HEK293T (cell line): ENCODE measurements at regions not wholly inside any gene's neighbourhood (a gene's known extent, or its start where the extent isn't known, plus 50 kb on each side); places are given as distances from the start of the nearest gene placed in this dataset.

Experiments
- ARNT ChIP-seq: fragments of 450-650 bp; IDR thresholded peaks from 2 replicates; pipeline ENCODE4 v1.6.1; 2017; ENCODE audit warnings: mild to moderate bottlenecking
- BHLHE40 ChIP-seq: fragments of 450-650 bp; IDR thresholded peaks from 2 replicates; pipeline ENCODE4 v1.6.1; 2016; ENCODE audit warnings: mild to moderate bottlenecking, moderate library complexity, borderline replicate concordance
- ELF4 ChIP-seq: fragments of 450-650 bp; IDR thresholded peaks from 2 replicates; pipeline ENCODE4 v1.6.1; 2017; ENCODE audit warnings: antibody characterized with exemption
- FOXK2 ChIP-seq: fragments of 450-650 bp; IDR thresholded peaks from 2 replicates; pipeline ENCODE4 v1.6.1; 2016; ENCODE audit warnings: mild to moderate bottlenecking
- FOXM1 ChIP-seq: fragments of 450-650 bp; IDR thresholded peaks from 2 replicates; pipeline ENCODE4 v1.6.1; 2017; ENCODE audit warnings: mild to moderate bottlenecking, borderline replicate concordance
- HDGF ChIP-seq: fragments of 450-650 bp; IDR thresholded peaks from 2 replicates; pipeline ENCODE4 v1.6.1; 2017; ENCODE audit warnings: antibody characterized with exemption, borderline replicate concordance
- L3MBTL2 ChIP-seq: fragments of 450-650 bp; conservative IDR thresholded peaks from 2 replicates; pipeline ENCODE4 v1.6.1; 2016; ENCODE audit warnings: mild to moderate bottlenecking
- LEF1 ChIP-seq: fragments of 450-650 bp; IDR thresholded peaks from 2 replicates; pipeline ENCODE4 v1.6.1; 2017; ENCODE audit warnings: mild to moderate bottlenecking, borderline replicate concordance
- NFRKB ChIP-seq: fragments of 450-650 bp; IDR thresholded peaks from 2 replicates; pipeline ENCODE4 v1.6.1; 2016; ENCODE audit warnings: mild to moderate bottlenecking, moderate library complexity
- SP1 ChIP-seq: fragments of 450-650 bp; IDR thresholded peaks from 2 replicates; pipeline ENCODE4 v1.6.1; 2017
- SUZ12 ChIP-seq: fragments of 450-650 bp; IDR thresholded peaks from 2 replicates; pipeline ENCODE4 v1.6.1; 2016; ENCODE audit warnings: mild to moderate bottlenecking
- TARDBP ChIP-seq: fragments of 450-650 bp; IDR thresholded peaks from 2 replicates; pipeline ENCODE4 v1.6.1; 2016
- ZNF384 ChIP-seq: fragments of 450-650 bp; IDR thresholded peaks from 2 replicates; pipeline ENCODE4 v1.6.1; 2016
- TF ChIP-seq, protein P1 (sequence below): fragments of 450-650 bp; IDR thresholded peaks from 2 replicates; pipeline ENCODE4 v1.6.1; 2016

DNA sequence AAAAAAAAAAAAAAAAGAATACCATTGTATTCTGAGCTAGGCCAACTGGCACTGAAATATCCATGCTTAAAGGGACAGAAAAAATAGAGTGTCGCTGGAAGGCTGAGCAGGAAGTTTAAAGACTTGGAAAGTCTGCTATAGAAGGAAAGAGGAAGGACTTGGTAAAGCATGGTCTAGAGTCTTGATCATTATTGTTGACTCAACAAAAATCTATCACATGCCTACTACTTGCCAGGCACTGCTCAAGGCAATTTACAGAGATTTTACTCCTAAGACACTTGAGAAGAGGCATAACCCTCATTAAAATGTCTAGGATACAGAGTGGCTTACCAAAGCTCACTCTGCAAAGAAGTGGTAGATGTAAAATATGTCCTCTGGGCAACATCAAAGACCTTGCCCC, 324.0 kb upstream of the DAB1 start:
- no peak for TF ChIP-seq LEF1
- TF ChIP-seq SUZ12, result no peak
- TF ChIP-seq HDGF, result no peak
- no peak for TF ChIP-seq ZNF384
- TF ChIP-seq, protein P1, sequence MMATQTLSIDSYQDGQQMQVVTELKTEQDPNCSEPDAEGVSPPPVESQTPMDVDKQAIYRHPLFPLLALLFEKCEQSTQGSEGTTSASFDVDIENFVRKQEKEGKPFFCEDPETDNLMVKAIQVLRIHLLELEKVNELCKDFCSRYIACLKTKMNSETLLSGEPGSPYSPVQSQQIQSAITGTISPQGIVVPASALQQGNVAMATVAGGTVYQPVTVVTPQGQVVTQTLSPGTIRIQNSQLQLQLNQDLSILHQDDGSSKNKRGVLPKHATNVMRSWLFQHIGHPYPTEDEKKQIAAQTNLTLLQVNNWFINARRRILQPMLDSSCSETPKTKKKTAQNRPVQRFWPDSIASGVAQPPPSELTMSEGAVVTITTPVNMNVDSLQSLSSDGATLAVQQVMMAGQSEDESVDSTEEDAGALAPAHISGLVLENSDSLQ, result no peak
- TF ChIP-seq BHLHE40, result no peak
- no peak for TF ChIP-seq TARDBP
- no peak for TF ChIP-seq ARNT
- no peak for TF ChIP-seq L3MBTL2
- no peak for TF ChIP-seq FOXK2
- no peak for TF ChIP-seq FOXM1
- TF ChIP-seq SP1, result no peak
- TF ChIP-seq ELF4, result no peak
- TF ChIP-seq NFRKB, result no peak
